ENCODE measurements at regions not wholly inside any gene's neighbourhood (a gene's known extent, or its start where the extent isn't known, plus 50 kb on each side); places are given as distances from the start of the nearest gene placed in this dataset.
"Not testable (repeated sequence)": the region's sequence is repeated elsewhere in the genome, so short reads cannot be mapped to it uniquely, and the experiment has no call there.

GRCh38 chrX:141520750-141521149 lies 63.8 kb downstream of the SPANXA1 start:
- CTCF ChIA-PET; H3K27me3 ChIP-seq (ENCODE audit: control insufficient read depth, insufficient read depth, low read length); H3K36me3 ChIP-seq (ENCODE audit: control insufficient read depth, insufficient read depth, low read length); H3K27ac ChIP-seq (ENCODE audit: low read length); POLR2A ChIA-PET; H3K4me1 ChIP-seq (ENCODE audit: control insufficient read depth, insufficient read depth, low read length); DNase-seq (ENCODE audit: low read depth, low spot score); H3K9me3 ChIP-seq (ENCODE audit: control insufficient read depth, insufficient read depth, low read depth, low read length); H3K4me3 ChIP-seq (ENCODE audit: low read depth in 2 of 2, low read length in 2 of 2); BruUV-seq (replicated peaks); in situ Hi-C loops (cut with HindIII; ENCODE audit: low pct_unique_long_range_greater_than_20kb, low sequenced_read_pairs); ATAC-seq; intact Hi-C loops (cut with micrococcal nuclease; ENCODE audit: unreplicated experiment): not testable (repeated sequence)

GRCh38 chrX:141475788-141476187 lies 108.8 kb downstream of the SPANXA1 start:
- H3K4me3 ChIP-seq (ENCODE audit: low read depth in 2 of 2, low read length in 2 of 2); CTCF ChIA-PET; ATAC-seq; H3K36me3 ChIP-seq (ENCODE audit: control insufficient read depth, insufficient read depth, low read length); H3K27me3 ChIP-seq (ENCODE audit: control insufficient read depth, insufficient read depth, low read length); POLR2A ChIA-PET; H3K4me1 ChIP-seq (ENCODE audit: control insufficient read depth, insufficient read depth, low read length); H3K9me3 ChIP-seq (ENCODE audit: control insufficient read depth, insufficient read depth, low read depth, low read length); in situ Hi-C loops (cut with HindIII; ENCODE audit: low pct_unique_long_range_greater_than_20kb, low sequenced_read_pairs); DNase-seq (ENCODE audit: low read depth, low spot score); H3K27ac ChIP-seq (ENCODE audit: low read length); BruUV-seq (replicated peaks); intact Hi-C loops (cut with micrococcal nuclease; ENCODE audit: unreplicated experiment): not testable (repeated sequence)

GRCh38 chrX:141469469-141469868 lies 115.1 kb downstream of the SPANXA1 start:
- POLR2A ChIA-PET: no interaction called here
- ATAC-seq (no peak), DNase-seq (ENCODE audit: low read depth, low spot score) (no peak)
- TF ChIP-seq REST (IDR thresholded peaks at IDR 0.05; ENCODE audit: insufficient read depth in 1 of 2, low read depth in 2 of 2, low read length in 1 of 2) (no peak), CTCF (IDR thresholded peaks at IDR 0.05) (no peak), TCF7L2 (IDR thresholded peaks at IDR 0.05; ENCODE audit: low read depth, low read length) (no peak), POLR2AphosphoS5 (IDR thresholded peaks at IDR 0.05; ENCODE audit: low read depth, low read length) (no peak), SIN3A (IDR thresholded peaks at IDR 0.05; ENCODE audit: borderline replicate concordance, insufficient read depth, low read depth, low read length) (no peak)
- H3K4me1 ChIP-seq (ENCODE audit: control insufficient read depth, insufficient read depth, low read length): no peaks in the 10 kb centered on the region
- CTCF ChIA-PET: no interaction called here
- no peak overlapping the region for H3K4me3 ChIP-seq (ENCODE audit: low read depth in 2 of 2, low read length in 2 of 2)
- H3K9me3 ChIP-seq (ENCODE audit: control insufficient read depth, insufficient read depth, low read depth, low read length): no peaks in the 10 kb centered on the region
- in situ Hi-C loops (cut with HindIII; ENCODE audit: low pct_unique_long_range_greater_than_20kb, low sequenced_read_pairs) (no loop called here), intact Hi-C loops (cut with micrococcal nuclease; ENCODE audit: unreplicated experiment) (no loop called here)
- no peak overlapping the region for H3K27ac ChIP-seq (ENCODE audit: low read length)
- no peaks in the 10 kb centered on the region for H3K36me3 ChIP-seq (ENCODE audit: control insufficient read depth, insufficient read depth, low read length)
- no peaks in the 10 kb centered on the region for H3K27me3 ChIP-seq (ENCODE audit: control insufficient read depth, insufficient read depth, low read length)
- no TSS peak for BruUV-seq (replicated peaks)

Data from Panc1 (cell line).